ENCODE measurements at regions not wholly inside any gene's neighbourhood (a gene's known extent, or its start where the extent isn't known, plus 50 kb on each side); places are given as distances from the start of the nearest gene placed in this dataset.

DNA sequence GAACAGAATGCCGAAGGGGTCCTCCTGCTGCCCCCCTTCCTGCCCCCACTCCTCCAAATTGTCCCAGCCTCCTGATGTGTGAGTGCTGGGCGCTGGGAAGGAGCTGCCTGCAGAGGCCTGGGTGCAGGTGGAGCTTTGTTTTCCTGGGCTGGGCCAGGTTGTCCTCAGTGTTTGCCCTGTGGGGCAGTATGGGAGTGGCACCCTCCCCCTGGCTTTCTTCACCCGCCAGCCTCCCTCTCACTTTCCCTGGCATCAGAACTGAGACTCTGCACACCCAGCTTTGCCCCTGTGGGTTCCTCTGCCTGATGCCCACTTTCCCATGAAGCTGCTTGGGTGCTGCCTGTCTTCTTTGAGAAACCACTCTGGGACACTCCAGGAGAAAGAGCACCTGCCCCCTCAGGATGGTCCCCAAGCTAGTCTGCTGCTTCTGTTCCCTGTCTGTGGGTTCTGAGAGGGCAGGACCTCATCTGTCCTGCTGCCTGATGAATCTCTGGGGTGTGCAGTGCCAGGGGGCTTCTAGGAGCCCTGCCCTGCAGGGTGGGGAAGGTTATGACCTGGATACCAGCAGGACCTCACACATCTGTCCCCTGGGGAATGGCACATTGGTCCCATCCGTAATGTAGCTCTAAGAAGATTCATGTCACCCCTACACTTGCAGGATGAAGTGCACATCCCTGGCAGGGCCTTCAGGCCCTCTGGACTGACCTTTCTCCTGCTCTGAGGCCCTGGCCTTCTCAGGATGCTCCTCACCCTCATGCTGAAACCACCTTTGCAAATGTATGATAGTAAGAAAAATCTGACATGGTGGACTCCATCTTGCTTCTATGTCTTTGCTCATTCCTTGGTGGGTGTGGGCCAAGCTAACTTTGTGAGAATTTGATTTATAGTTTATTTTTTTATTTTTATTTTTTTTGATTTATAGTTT is 146.8 kb upstream of the HS6ST1 start:
- TF ChIP-seq CTCF (IDR thresholded peaks at IDR 0.05; ENCODE audit: control insufficient read depth, insufficient read depth, low read depth, low read length, missing control alignments) = no peak
- no peak for DNase-seq (ENCODE audit: low read depth)
- H3K4me3 ChIP-seq (ENCODE audit: control insufficient read depth, low read depth, low read length) = no peak overlapping the region

DNA sequence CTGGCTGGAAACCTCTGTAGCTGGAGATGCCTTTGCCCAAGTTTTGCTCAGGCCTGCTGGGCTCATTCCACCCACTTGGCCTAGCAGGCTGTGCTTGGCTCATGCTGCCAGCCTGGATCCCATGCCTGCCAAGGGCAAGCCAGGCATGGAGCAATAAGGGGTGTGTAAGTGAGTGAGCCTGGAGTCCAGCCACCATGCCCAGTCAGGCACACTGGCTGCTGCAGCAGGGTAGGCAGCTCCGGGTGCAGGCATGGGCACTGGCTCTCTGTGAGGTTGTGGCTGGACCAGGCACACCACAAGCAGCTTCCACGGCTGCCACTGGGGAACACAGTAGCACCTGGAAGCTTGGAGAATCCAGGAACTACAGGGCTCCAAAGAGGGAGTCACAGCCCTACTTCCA is 147.7 kb upstream of the HS6ST1 start:
- no peak overlapping the region for H3K4me3 ChIP-seq (ENCODE audit: control insufficient read depth, low read depth, low read length)
- TF ChIP-seq CTCF (IDR thresholded peaks at IDR 0.05; ENCODE audit: control insufficient read depth, insufficient read depth, low read depth, low read length, missing control alignments) = no peak
- no peak for DNase-seq (ENCODE audit: low read depth)

- no peak for TF ChIP-seq CTCF (IDR thresholded peaks at IDR 0.05; ENCODE audit: control insufficient read depth, insufficient read depth, low read depth, low read length, missing control alignments)
- H3K4me3 ChIP-seq (ENCODE audit: control insufficient read depth, low read depth, low read length) = no peak overlapping the region
- no peak for DNase-seq (ENCODE audit: low read depth)
Observed at GRCh38 chr2:128466776-128467175, 148.1 kb upstream of the HS6ST1 start.

- no peak for TF ChIP-seq CTCF (IDR thresholded peaks at IDR 0.05; ENCODE audit: control insufficient read depth, insufficient read depth, low read depth, low read length, missing control alignments)
- DNase-seq (ENCODE audit: low read depth) = no peak
- H3K4me3 ChIP-seq (ENCODE audit: control insufficient read depth, low read depth, low read length) = no peak overlapping the region
Observed at GRCh38 chr2:128467321-128467969, 148.8 kb upstream of the HS6ST1 start.

DNA sequence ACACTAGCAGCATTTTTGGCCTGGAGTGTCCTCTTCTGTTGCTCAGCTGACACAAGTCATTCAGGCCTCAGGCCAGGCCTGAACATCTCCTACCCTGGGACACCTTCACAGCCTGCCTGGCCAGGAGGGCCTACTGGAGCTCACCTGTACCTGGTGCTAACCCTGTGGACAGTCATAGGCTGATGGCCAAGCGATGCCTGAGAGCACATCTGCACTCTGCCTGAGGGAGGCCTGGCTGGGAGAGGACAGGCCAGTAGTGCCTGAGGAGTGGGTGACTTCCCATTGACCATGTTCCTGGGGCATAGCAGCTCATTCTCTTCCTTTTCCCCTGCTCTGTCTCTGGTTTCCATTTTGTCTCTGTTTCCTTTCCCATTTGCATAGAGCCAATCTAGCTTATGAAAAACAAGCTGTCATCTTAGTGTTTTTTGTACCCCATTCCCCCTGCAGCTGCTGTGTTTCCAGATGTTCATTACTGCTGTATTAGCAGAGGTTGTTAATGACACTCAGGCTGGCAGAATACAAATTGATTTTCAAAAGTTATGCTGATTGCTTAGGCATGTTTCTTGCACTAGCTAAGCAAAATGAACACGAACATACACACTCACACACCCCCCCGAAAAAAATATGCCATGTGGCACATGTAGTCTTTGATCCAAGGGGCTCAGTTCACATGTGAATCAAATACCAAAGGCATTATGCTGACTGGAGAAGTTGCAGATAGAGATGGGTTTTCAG is 149.7 kb upstream of the HS6ST1 start:
- no peak for DNase-seq (ENCODE audit: low read depth)
- H3K4me3 ChIP-seq (ENCODE audit: control insufficient read depth, low read depth, low read length) = no peak overlapping the region
- TF ChIP-seq CTCF (IDR thresholded peaks at IDR 0.05; ENCODE audit: control insufficient read depth, insufficient read depth, low read depth, low read length, missing control alignments) = no peak

GRCh38 chr2:128469203-128469602 is 150.5 kb upstream of the HS6ST1 start:
- no peak for DNase-seq (ENCODE audit: low read depth)
- TF ChIP-seq CTCF (IDR thresholded peaks at IDR 0.05; ENCODE audit: control insufficient read depth, insufficient read depth, low read depth, low read length, missing control alignments) = peak; percentile 40
- H3K4me3 ChIP-seq (ENCODE audit: control insufficient read depth, low read depth, low read length) = no peak overlapping the region
